ENCODE measurements at regions not wholly inside any gene's neighbourhood (a gene's known extent, or its start where the extent isn't known, plus 50 kb on each side); places are given as distances from the start of the nearest gene placed in this dataset.

- H3K4me2 ChIP-seq = no peak overlapping the region
- no peaks in the 10 kb centered on the region for H3K9me3 ChIP-seq (ENCODE audit: low read depth)
- H3K27ac ChIP-seq = no peak overlapping the region
- no peak overlapping the region for H2AFZ ChIP-seq
- H3K4me1 ChIP-seq (ENCODE audit: insufficient read depth) = no peaks in the 10 kb centered on the region
- no peaks in the 10 kb centered on the region for H3K9me2 ChIP-seq (replicated peaks; ENCODE audit: insufficient read depth)
- no peaks in the 10 kb centered on the region for H3K79me2 ChIP-seq
- H4K20me1 ChIP-seq (ENCODE audit: insufficient read depth, poor library complexity, severe bottlenecking) = no peaks in the 10 kb centered on the region
- H3K36me3 ChIP-seq (replicated peaks; ENCODE audit: insufficient read depth, low read depth) = no peaks in the 10 kb centered on the region
- DNase-seq (ENCODE audit: low spot score) = no peak
- H3K27me3 ChIP-seq = no peaks in the 10 kb centered on the region
- 84% methylated on average over 4 of the region's 4 CpGs for WGBS (ENCODE audit: low lambda C conversion rate, missing lambda C conversion rate)
- H3K4me3 ChIP-seq = no peak overlapping the region
- TF ChIP-seq EZH2 (IDR thresholded peaks at IDR 0.05; ENCODE audit: borderline replicate concordance) (no peak), EZH2phosphoT487 (IDR thresholded peaks at IDR 0.05; ENCODE audit: low read depth, severe bottlenecking, unreplicated experiment) (no peak)
- TF ChIP-seq, protein P1, sequence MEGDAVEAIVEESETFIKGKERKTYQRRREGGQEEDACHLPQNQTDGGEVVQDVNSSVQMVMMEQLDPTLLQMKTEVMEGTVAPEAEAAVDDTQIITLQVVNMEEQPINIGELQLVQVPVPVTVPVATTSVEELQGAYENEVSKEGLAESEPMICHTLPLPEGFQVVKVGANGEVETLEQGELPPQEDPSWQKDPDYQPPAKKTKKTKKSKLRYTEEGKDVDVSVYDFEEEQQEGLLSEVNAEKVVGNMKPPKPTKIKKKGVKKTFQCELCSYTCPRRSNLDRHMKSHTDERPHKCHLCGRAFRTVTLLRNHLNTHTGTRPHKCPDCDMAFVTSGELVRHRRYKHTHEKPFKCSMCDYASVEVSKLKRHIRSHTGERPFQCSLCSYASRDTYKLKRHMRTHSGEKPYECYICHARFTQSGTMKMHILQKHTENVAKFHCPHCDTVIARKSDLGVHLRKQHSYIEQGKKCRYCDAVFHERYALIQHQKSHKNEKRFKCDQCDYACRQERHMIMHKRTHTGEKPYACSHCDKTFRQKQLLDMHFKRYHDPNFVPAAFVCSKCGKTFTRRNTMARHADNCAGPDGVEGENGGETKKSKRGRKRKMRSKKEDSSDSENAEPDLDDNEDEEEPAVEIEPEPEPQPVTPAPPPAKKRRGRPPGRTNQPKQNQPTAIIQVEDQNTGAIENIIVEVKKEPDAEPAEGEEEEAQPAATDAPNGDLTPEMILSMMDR (IDR thresholded peaks at IDR 0.05; ENCODE audit: poor library complexity) = no peak
These were observed 534.5 kb downstream of the TMEM114 start for GRCh38 chr16:8055761-8056160.

DNA sequence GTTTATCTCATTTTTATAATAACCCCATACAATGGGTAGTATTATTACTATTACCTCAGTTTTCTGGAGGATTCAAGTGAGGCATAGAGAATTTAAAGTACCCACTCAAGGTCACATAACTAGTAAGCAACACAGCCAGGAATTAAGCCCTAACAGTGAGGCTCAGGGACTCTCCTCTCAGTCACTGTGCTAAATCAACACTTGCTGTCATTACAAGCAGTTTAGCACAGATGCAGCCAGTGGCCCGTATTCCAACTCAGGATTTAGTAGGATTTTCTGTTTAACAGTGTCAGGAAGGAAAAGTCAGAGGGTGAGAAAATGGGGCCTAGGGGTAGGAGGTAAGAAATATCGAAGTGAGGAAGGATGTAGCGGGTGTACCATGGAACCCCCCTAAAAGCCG, 536.9 kb downstream of the TMEM114 start:
- H3K4me3 ChIP-seq = no peak overlapping the region
- H3K27ac ChIP-seq = no peak overlapping the region
- no peak for DNase-seq (ENCODE audit: low spot score)
- H3K79me2 ChIP-seq = no peaks in the 10 kb centered on the region
- H3K27me3 ChIP-seq = no peaks in the 10 kb centered on the region
- H2AFZ ChIP-seq = no peak overlapping the region
- no peaks in the 10 kb centered on the region for H3K9me3 ChIP-seq (ENCODE audit: low read depth)
- no peaks in the 10 kb centered on the region for H4K20me1 ChIP-seq (ENCODE audit: insufficient read depth, poor library complexity, severe bottlenecking)
- WGBS (ENCODE audit: low lambda C conversion rate, missing lambda C conversion rate) = 71% methylated on average over 4 of the region's 4 CpGs
- H3K36me3 ChIP-seq (replicated peaks; ENCODE audit: insufficient read depth, low read depth) = no peaks in the 10 kb centered on the region
- TF ChIP-seq, protein P1 (IDR thresholded peaks at IDR 0.05; ENCODE audit: poor library complexity) = no peak
- TF ChIP-seq EZH2 (IDR thresholded peaks at IDR 0.05; ENCODE audit: borderline replicate concordance) (no peak), EZH2phosphoT487 (IDR thresholded peaks at IDR 0.05; ENCODE audit: low read depth, severe bottlenecking, unreplicated experiment) (no peak)
- no peaks in the 10 kb centered on the region for H3K9me2 ChIP-seq (replicated peaks; ENCODE audit: insufficient read depth)
- no peaks in the 10 kb centered on the region for H3K4me1 ChIP-seq (ENCODE audit: insufficient read depth)
- H3K4me2 ChIP-seq = no peak overlapping the region

DNA sequence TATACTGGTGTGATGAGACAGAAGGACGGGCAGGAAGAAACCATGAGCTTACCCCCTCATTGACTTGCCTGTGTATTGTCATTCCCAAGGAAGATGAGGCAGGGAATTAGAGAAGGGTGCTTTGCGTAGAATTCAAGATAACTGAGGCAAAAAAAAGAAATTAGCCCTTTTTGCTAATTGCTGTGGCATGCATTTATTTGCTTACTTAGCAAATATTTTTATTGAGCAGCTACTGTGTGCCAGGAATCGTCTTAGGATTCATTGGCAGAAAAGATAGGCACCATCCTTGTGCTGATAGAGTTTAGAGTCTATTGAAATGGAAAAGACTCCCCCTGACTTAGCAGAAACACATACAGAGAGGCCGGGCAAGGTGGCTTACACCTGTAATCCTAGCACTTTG, 541.9 kb downstream of the TMEM114 start:
- WGBS (ENCODE audit: low lambda C conversion rate, missing lambda C conversion rate) = 84% methylated on average over 4 of the region's 4 CpGs
- H4K20me1 ChIP-seq (ENCODE audit: insufficient read depth, poor library complexity, severe bottlenecking) = no peaks in the 10 kb centered on the region
- H3K4me3 ChIP-seq = no peak overlapping the region
- DNase-seq (ENCODE audit: low spot score) = no peak
- H3K4me1 ChIP-seq (ENCODE audit: insufficient read depth) = no peaks in the 10 kb centered on the region
- no peak overlapping the region for H3K4me2 ChIP-seq
- TF ChIP-seq, protein P1 (IDR thresholded peaks at IDR 0.05; ENCODE audit: poor library complexity) = no peak
- no peak for TF ChIP-seq EZH2 (IDR thresholded peaks at IDR 0.05; ENCODE audit: borderline replicate concordance)
- no peak for TF ChIP-seq EZH2phosphoT487 (IDR thresholded peaks at IDR 0.05; ENCODE audit: low read depth, severe bottlenecking, unreplicated experiment)
- H3K9me3 ChIP-seq (ENCODE audit: low read depth) = no peaks in the 10 kb centered on the region
- no peak overlapping the region for H2AFZ ChIP-seq
- no peaks in the 10 kb centered on the region for H3K79me2 ChIP-seq
- no peaks in the 10 kb centered on the region for H3K9me2 ChIP-seq (replicated peaks; ENCODE audit: insufficient read depth)
- no peak overlapping the region for H3K27ac ChIP-seq
- H3K27me3 ChIP-seq = no peaks in the 10 kb centered on the region
- no peaks in the 10 kb centered on the region for H3K36me3 ChIP-seq (replicated peaks; ENCODE audit: insufficient read depth, low read depth)

- Histone ChIP-seq H3K79me2 (no peaks in the 10 kb centered on the region), H3K4me3 (no peak overlapping the region), H2AFZ (no peak overlapping the region), H4K20me1 (ENCODE audit: insufficient read depth, poor library complexity, severe bottlenecking) (no peaks in the 10 kb centered on the region), H3K27ac (no peak overlapping the region), H3K4me1 (ENCODE audit: insufficient read depth) (no peaks in the 10 kb centered on the region), H3K4me2 (no peak overlapping the region), H3K9me2 (replicated peaks; ENCODE audit: insufficient read depth) (no peaks in the 10 kb centered on the region), H3K36me3 (replicated peaks; ENCODE audit: insufficient read depth, low read depth) (no peaks in the 10 kb centered on the region), H3K9me3 (ENCODE audit: low read depth) (no peaks in the 10 kb centered on the region), H3K27me3 (no peaks in the 10 kb centered on the region)
- 85% methylated on average over 7 of the region's 7 CpGs for WGBS (ENCODE audit: low lambda C conversion rate, missing lambda C conversion rate)
- DNase-seq (ENCODE audit: low spot score) = no peak
- TF ChIP-seq EZH2phosphoT487 (IDR thresholded peaks at IDR 0.05; ENCODE audit: low read depth, severe bottlenecking, unreplicated experiment) = no peak
- no peak for TF ChIP-seq EZH2 (IDR thresholded peaks at IDR 0.05; ENCODE audit: borderline replicate concordance)
- TF ChIP-seq, protein P1 (IDR thresholded peaks at IDR 0.05; ENCODE audit: poor library complexity) = no peak
These were observed 542.6 kb downstream of the TMEM114 start for GRCh38 chr16:8047736-8048135.
